ENCODE measurements at regions not wholly inside any gene's neighbourhood (a gene's known extent, or its start where the extent isn't known, plus 50 kb on each side); places are given as distances from the start of the nearest gene placed in this dataset.
A peak's percentile ranks its signal among the peaks of the same experiment; 100 is the strongest.
"Not testable (repeated sequence)": the region's sequence is repeated elsewhere in the genome, so short reads cannot be mapped to it uniquely, and the experiment has no call there.

- no peak for DNase-seq
Measured at GRCh38 chr10:131579251-131580071, 267.9 kb upstream of the TCERG1L start.

GRCh38 chr10:131580076-131580652 lies 268.6 kb upstream of the TCERG1L start:
- DNase-seq, result peak in 1 of 3 donors; percentile 58

- no peak for DNase-seq
Measured at GRCh38 chr10:131580674-131581073, 269.2 kb upstream of the TCERG1L start.

- not testable (repeated sequence) for DNase-seq
Measured at GRCh38 chr10:131581547-131581946, 270.0 kb upstream of the TCERG1L start.

GRCh38 chr10:131584287-131584686 lies 272.8 kb upstream of the TCERG1L start:
- DNase-seq, result no peak

- no peak for DNase-seq
Measured at GRCh38 chr10:131585761-131586160, 274.2 kb upstream of the TCERG1L start.

- no peak for DNase-seq
Measured at GRCh38 chr10:131586958-131587357, 275.4 kb upstream of the TCERG1L start.

GRCh38 chr10:131587976-131588680 lies 276.6 kb upstream of the TCERG1L start:
- no peak for DNase-seq

- DNase-seq, result no peak
Measured at GRCh38 chr10:131588704-131589220, 277.2 kb upstream of the TCERG1L start.

- DNase-seq, result no peak
Measured at GRCh38 chr10:131590567-131590966, 279.0 kb upstream of the TCERG1L start.

- no peak for DNase-seq
Measured at GRCh38 chr10:131591936-131592335, 280.4 kb upstream of the TCERG1L start.

- no peak for DNase-seq
Measured at GRCh38 chr10:131609176-131609575, 291.6 kb upstream of the PPP2R2D start.

GRCh38 chr10:131615150-131615549 lies 285.7 kb upstream of the PPP2R2D start:
- no peak for DNase-seq

GRCh38 chr10:131616040-131616439 lies 284.8 kb upstream of the PPP2R2D start:
- DNase-seq, result no peak

- DNase-seq, result no peak
Measured at GRCh38 chr10:131617113-131617858, 283.5 kb upstream of the PPP2R2D start.

GRCh38 chr10:131618587-131619267 lies 282.1 kb upstream of the PPP2R2D start:
- DNase-seq, result no peak

GRCh38 chr10:131620314-131620713 lies 280.5 kb upstream of the PPP2R2D start:
- DNase-seq, result no peak

GRCh38 chr10:131620904-131621303 lies 279.9 kb upstream of the PPP2R2D start:
- no peak for DNase-seq

- no peak for DNase-seq
Measured at GRCh38 chr10:131621784-131622624, 278.8 kb upstream of the PPP2R2D start.

GRCh38 chr10:131625041-131625440 lies 275.8 kb upstream of the PPP2R2D start:
- no peak for DNase-seq
